IMR-90 (cell line): ENCODE measurements at regions not wholly inside any gene's neighbourhood (a gene's known extent, or its start where the extent isn't known, plus 50 kb on each side); places are given as distances from the start of the nearest gene placed in this dataset.

Source experiments
- ATAC-seq: fragments of 200-7000 bp; cut with Tn5 transposase; 2 replicates; pipeline ENCODE4 v1.9.1; 2020; ENCODE audit warnings: low read depth, mild to moderate bottlenecking, moderate library complexity
- BruUV-seq: library from RNA; stranded (reverse); fragments of 400-500 nt; replicated peaks from 2 replicates; lab custom pipeline; 2021; lab: Mats Ljungman, UMichigan
- CTCF ChIA-PET: fragments of 300-600 bp; formaldehyde crosslinking; extraction: SDS; loops from one replicate; lab custom pipeline; 2021; ENCODE audit warnings: antibody characterized with exemption; lab: Yijun Ruan, JAX
- POLR2A ChIA-PET: fragments of 300-600 bp; sonication (Branson Sonifier 250); formaldehyde crosslinking; loops from one replicate; lab custom pipeline; 2022; ENCODE audit warnings: antibody characterized with exemption; ENCODE audit not compliant: unreplicated experiment; lab: Charles Lee
- DNase-seq: peaks from one replicate; pipeline ENCODE4 v3.0.0; 2013
- H2AFZ ChIP-seq: replicated peaks from 2 replicates; pipeline ENCODE3; 2013; ENCODE audit warnings: low read length, mild to moderate bottlenecking; ENCODE audit not compliant: poor library complexity
- H2AK5ac ChIP-seq: 2 replicates; pipeline ENCODE4 v1.6.1; 2013; ENCODE audit warnings: low read depth, low read length, inconsistent platforms
- H2AK9ac ChIP-seq: replicated peaks from 2 replicates; pipeline ENCODE3; 2013; ENCODE audit warnings: mild to moderate bottlenecking, low read depth, low read length, moderate library complexity; ENCODE audit not compliant: poor library complexity
- H2BK120ac ChIP-seq: 2 replicates; pipeline ENCODE4 v1.6.1; 2013; ENCODE audit warnings: low read depth, low read length, inconsistent platforms
- H2BK15ac ChIP-seq: 3 replicates; pipeline ENCODE4 v1.6.1; 2013; ENCODE audit warnings: low read depth, low read length, inconsistent platforms
- H2BK20ac ChIP-seq: 2 replicates; pipeline ENCODE4 v1.6.1; 2013; ENCODE audit warnings: low read depth, mild to moderate bottlenecking, inconsistent platforms, low read length, moderate library complexity
- H2BK5ac ChIP-seq: 2 replicates; pipeline ENCODE4 v1.6.1; 2013; ENCODE audit warnings: mild to moderate bottlenecking, low read depth, low read length, inconsistent platforms; ENCODE audit not compliant: poor library complexity, severe bottlenecking
- H3K14ac ChIP-seq: replicated peaks from 2 replicates; pipeline ENCODE4 v1.6.1; 2013; ENCODE audit warnings: low read depth, low read length, inconsistent platforms
- H3K18ac ChIP-seq: 2 replicates; pipeline ENCODE4 v1.6.1; 2013; ENCODE audit warnings: low read depth, low read length, control low read depth
- H3K23ac ChIP-seq: 2 replicates; pipeline ENCODE4 v1.6.1; 2013; ENCODE audit warnings: low read depth, low read length, inconsistent platforms
- H3K27ac ChIP-seq: 2 replicates; pipeline ENCODE4 v1.5.1; 2013; ENCODE audit warnings: mild to moderate bottlenecking, control low read depth, low read length; ENCODE audit not compliant: insufficient read depth
- H3K27me3 ChIP-seq: 2 replicates; pipeline ENCODE4 v1.6.1; 2013; ENCODE audit warnings: low read length; ENCODE audit not compliant: control insufficient read depth, insufficient read depth
- H3K36me3 ChIP-seq: 2 replicates; pipeline ENCODE4 v1.6.1; 2013; ENCODE audit warnings: low read length, mixed read lengths; ENCODE audit not compliant: control insufficient read depth, insufficient read depth
- H3K4ac ChIP-seq: 2 replicates; pipeline ENCODE4 v1.6.1; 2013; ENCODE audit warnings: low read depth, low read length, inconsistent platforms
- H3K4me1 ChIP-seq: 2 replicates; pipeline ENCODE4 v1.6.1; 2013; ENCODE audit warnings: low read length, mixed read lengths; ENCODE audit not compliant: control insufficient read depth, insufficient read depth
- H3K4me2 ChIP-seq: 2 replicates; pipeline ENCODE4 v1.6.1; 2013; ENCODE audit warnings: low read depth, mild to moderate bottlenecking, control low read depth, low read length, moderate library complexity
- H3K4me3 ChIP-seq: 2 replicates; pipeline ENCODE4 v1.5.1; 2013; ENCODE audit warnings: low read depth, mild to moderate bottlenecking, control low read depth, low read length, moderate library complexity; ENCODE audit not compliant: insufficient read depth
- H3K56ac ChIP-seq: 2 replicates; pipeline ENCODE4 v1.6.1; 2013; ENCODE audit warnings: low read length, inconsistent platforms; ENCODE audit not compliant: insufficient read depth; ENCODE audit errors: extremely low read depth
- H3K79me1 ChIP-seq, 2 experiments: 2 replicates each; pipeline ENCODE4 v1.6.1; 2013; ENCODE audit warnings: low read length in 2 of 2, inconsistent platforms in 1 of 2, low read depth in 1 of 2
- H3K9ac ChIP-seq: 2 replicates; pipeline ENCODE4 v1.6.1; 2013; ENCODE audit warnings: low read depth, low read length, control low read depth
- H3K9me1 ChIP-seq: 2 replicates; pipeline ENCODE4 v1.6.1; 2013; ENCODE audit warnings: low read length, inconsistent platforms; ENCODE audit not compliant: insufficient read depth
- H3K9me3 ChIP-seq: 2 replicates; pipeline ENCODE4 v1.6.1; 2013; ENCODE audit warnings: low read length; ENCODE audit not compliant: control insufficient read depth, insufficient read depth
- H4K20me1 ChIP-seq: 2 replicates; pipeline ENCODE4 v1.6.1; 2013; ENCODE audit warnings: low read length, inconsistent platforms; ENCODE audit not compliant: insufficient read depth
- H4K5ac ChIP-seq: 2 replicates; pipeline ENCODE4 v1.6.1; 2013; ENCODE audit warnings: mild to moderate bottlenecking, low read depth, low read length, control low read depth
- H4K8ac ChIP-seq, 2 experiments: 2 replicates each; pipeline ENCODE4 v1.6.1; 2013; ENCODE audit warnings: low read depth in 2 of 2, low read length in 2 of 2, control low read depth in 1 of 2, inconsistent platforms in 1 of 2
- H4K91ac ChIP-seq: 2 replicates; pipeline ENCODE4 v1.6.1; 2013; ENCODE audit warnings: low read depth, low read length, inconsistent platforms; ENCODE audit not compliant: insufficient read depth
- BHLHE40 ChIP-seq: fragments of 150-350 bp; IDR thresholded peaks from 2 replicates; pipeline ENCODE4 v1.6.1; 2016; ENCODE audit warnings: mild to moderate bottlenecking, low read depth, low read length
- CHD1 ChIP-seq: IDR thresholded peaks from 2 replicates; pipeline ENCODE4 v1.6.1; 2012; ENCODE audit warnings: low read depth, low read length, improper control_type of control experiment
- CTCF ChIP-seq: conservative IDR thresholded peaks from 2 replicates; pipeline ENCODE4 v1.5.1; 2012; ENCODE audit warnings: mild to moderate bottlenecking, low read depth, low read length, improper control_type of control experiment
- FOS ChIP-seq: fragments of 150-350 bp; IDR thresholded peaks from 2 replicates; pipeline ENCODE4 v1.6.1; 2016; ENCODE audit warnings: low read depth, low read length
- MAFK ChIP-seq: IDR thresholded peaks from 2 replicates; pipeline ENCODE4 v1.6.1; 2012; ENCODE audit warnings: low read depth, low read length, improper control_type of control experiment
- MAZ ChIP-seq: IDR thresholded peaks from 2 replicates; pipeline ENCODE4 v1.6.1; 2012; ENCODE audit warnings: low read depth, mild to moderate bottlenecking, low read length, improper control_type of control experiment, moderate library complexity, borderline replicate concordance
- NFE2L2 ChIP-seq: fragments of 150-350 bp; IDR thresholded peaks from 2 replicates; pipeline ENCODE4 v1.6.1; 2016; ENCODE audit warnings: low read depth, mild to moderate bottlenecking, low read length
- POLR2A ChIP-seq: IDR thresholded peaks from 2 replicates; pipeline ENCODE4 v1.6.1; 2012; ENCODE audit warnings: mild to moderate bottlenecking, low read depth, low read length
- RAD21 ChIP-seq: IDR thresholded peaks from 2 replicates; pipeline ENCODE4 v1.6.1; 2012; ENCODE audit warnings: low read length, improper control_type of control experiment
- RCOR1 ChIP-seq: IDR thresholded peaks from 2 replicates; pipeline ENCODE4 v1.6.1; 2012; ENCODE audit warnings: mild to moderate bottlenecking, low read length, improper control_type of control experiment; ENCODE audit not compliant: insufficient replicate concordance
- RFX5 ChIP-seq: IDR thresholded peaks from 2 replicates; pipeline ENCODE4 v1.8.0; 2012; ENCODE audit warnings: low read depth, mild to moderate bottlenecking, low read length, moderate library complexity
- SMC3 ChIP-seq: fragments of 150-350 bp; IDR thresholded peaks from 2 replicates; pipeline ENCODE4 v1.6.1; 2016; ENCODE audit warnings: low read depth, mild to moderate bottlenecking, antibody characterized with exemption, low read length, moderate library complexity
- USF2 ChIP-seq: fragments of 150-350 bp; IDR thresholded peaks from 2 replicates; pipeline ENCODE4 v1.6.1; 2017; ENCODE audit warnings: mild to moderate bottlenecking, antibody characterized with exemption, low read length, low read depth
- WGBS, 2 experiments: methylation state at CpG; one replicate each; pipeline versions ENCODE4 v1.1.5 to v1.1.7; 2013; ENCODE audit warnings: missing lambda C conversion rate in 2 of 2; ENCODE audit not compliant: insufficient read length in 1 of 2; ENCODE audit errors: extremely low coverage in 2 of 2; 5-methylcytosine and 5-hydroxymethylcytosine counted together
- dilution Hi-C: fragments of 300-500 bp; cut with HindIII; formaldehyde crosslinking; loops from one replicate; pipeline ENCODE4 v1.14.3; 2018; ENCODE audit warnings: low sequenced_read_pairs; ENCODE audit not compliant: unreplicated experiment
- in situ Hi-C: fragments of 300-500 bp; cut with MboI; formaldehyde crosslinking; loops from 3 replicates; pipeline ENCODE4 v1.14.3; 2019; ENCODE audit warnings: low sequenced_read_pairs, inconsistent platforms, mixed read lengths
- intact Hi-C: fragments of 100-400 bp; cut with micrococcal nuclease; formaldehyde crosslinking; loops from 2 replicates; pipeline ENCODE4 v1.10.0; 2022
- TF ChIP-seq, protein P1 (sequence below): fragments of 150-350 bp; IDR thresholded peaks from 2 replicates; pipeline ENCODE4 v1.6.1; 2016; ENCODE audit warnings: low read depth, mild to moderate bottlenecking, low read length, moderate library complexity, borderline replicate concordance

DNA sequence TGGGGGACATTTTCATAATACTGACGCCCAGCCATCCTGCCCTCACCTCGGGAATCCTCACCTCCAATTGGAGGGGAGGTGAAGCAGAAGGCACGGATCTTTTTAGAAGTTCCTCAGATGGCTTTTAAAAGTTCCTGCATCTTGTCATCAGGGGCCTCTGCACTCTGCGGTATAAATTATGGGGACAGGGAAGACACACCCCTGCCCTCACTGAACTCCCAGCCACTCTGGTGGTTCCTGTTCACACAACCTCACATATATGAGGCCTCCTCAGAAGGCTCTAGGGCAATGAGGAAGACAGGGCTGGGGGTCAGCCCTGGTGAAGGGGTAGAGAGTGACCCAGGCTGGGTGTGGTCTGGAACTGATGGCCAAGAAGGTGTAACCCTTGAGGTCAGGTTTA is 187.0 kb downstream of the SOD2 start:
- intact Hi-C loops, result no loop called here
- no peak overlapping the region for H3K4me2 ChIP-seq
- no peak overlapping the region for H3K23ac ChIP-seq
- H3K79me1 ChIP-seq, result no peaks in the 10 kb centered on the region
- no peak overlapping the region for H2BK120ac ChIP-seq
- no peak overlapping the region for H4K8ac ChIP-seq
- no peak overlapping the region for H4K5ac ChIP-seq
- H3K4me1 ChIP-seq, result no peaks in the 10 kb centered on the region
- no peak for TF ChIP-seq NFE2L2
- TF ChIP-seq CTCF, result no peak
- TF ChIP-seq MAFK, result no peak
- no peak for TF ChIP-seq MAZ
- TF ChIP-seq RCOR1, result no peak
- TF ChIP-seq FOS, result no peak
- TF ChIP-seq BHLHE40, result no peak
- TF ChIP-seq CHD1, result no peak
- TF ChIP-seq RFX5, result no peak
- TF ChIP-seq SMC3, result no peak
- no peak for TF ChIP-seq POLR2A
- TF ChIP-seq USF2, result no peak
- TF ChIP-seq, protein P1, sequence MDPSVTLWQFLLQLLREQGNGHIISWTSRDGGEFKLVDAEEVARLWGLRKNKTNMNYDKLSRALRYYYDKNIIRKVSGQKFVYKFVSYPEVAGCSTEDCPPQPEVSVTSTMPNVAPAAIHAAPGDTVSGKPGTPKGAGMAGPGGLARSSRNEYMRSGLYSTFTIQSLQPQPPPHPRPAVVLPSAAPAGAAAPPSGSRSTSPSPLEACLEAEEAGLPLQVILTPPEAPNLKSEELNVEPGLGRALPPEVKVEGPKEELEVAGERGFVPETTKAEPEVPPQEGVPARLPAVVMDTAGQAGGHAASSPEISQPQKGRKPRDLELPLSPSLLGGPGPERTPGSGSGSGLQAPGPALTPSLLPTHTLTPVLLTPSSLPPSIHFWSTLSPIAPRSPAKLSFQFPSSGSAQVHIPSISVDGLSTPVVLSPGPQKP, result no peak
- TF ChIP-seq RAD21, result no peak
- ChIA-PET POLR2A (no interaction called here), CTCF (no interaction called here)
- H2BK15ac ChIP-seq, result no peak overlapping the region
- H3K14ac ChIP-seq, result no peak overlapping the region
- no peak overlapping the region for H3K4me3 ChIP-seq
- H2BK20ac ChIP-seq, result no peak overlapping the region
- no peaks in the 10 kb centered on the region for H4K20me1 ChIP-seq
- peaks cover 4% of the 10 kb centered on the region for H3K9me3 ChIP-seq
- H3K9ac ChIP-seq, result no peak overlapping the region
- ATAC-seq (no peak), DNase-seq (no peak)
- H3K27me3 ChIP-seq, result no peaks in the 10 kb centered on the region
- in situ Hi-C loops, result no loop called here
- dilution Hi-C loops, result no loop called here
- H2AFZ ChIP-seq, result no peak overlapping the region
- H3K4ac ChIP-seq, result no peak overlapping the region
- no peak overlapping the region for H3K18ac ChIP-seq
- H2AK5ac ChIP-seq, result no peak overlapping the region
- H4K91ac ChIP-seq, result no peak overlapping the region
- no peak overlapping the region for H2AK9ac ChIP-seq
- no peaks in the 10 kb centered on the region for H3K9me1 ChIP-seq
- WGBS, 2 experiments, result no CpG with 5 or more reads among the region's 4 CpGs
- no peak overlapping the region for H2BK5ac ChIP-seq
- no peak overlapping the region for H3K56ac ChIP-seq
- H3K36me3 ChIP-seq, result no peaks in the 10 kb centered on the region
- no TSS peak for BruUV-seq
- no peak overlapping the region for H3K27ac ChIP-seq
